GM13976 (cell line): ENCODE measurements at regions not wholly inside any gene's neighbourhood (a gene's known extent, or its start where the extent isn't known, plus 50 kb on each side); places are given as distances from the start of the nearest gene placed in this dataset.

ENCODE experiments used
- DNase-seq: peaks from one replicate; pipeline ENCODE4 v3.0.0; 2012; ENCODE audit warnings: low spot score
- in situ Hi-C: fragments of 300-500 bp; cut with MboI; formaldehyde crosslinking; loops from one replicate; pipeline ENCODE4 v1.12.0; 2022; ENCODE audit warnings: low sequenced_read_pairs, mixed read lengths, inconsistent platforms; ENCODE audit not compliant: unreplicated experiment
- TF ChIP-seq, protein P1 (sequence below): IDR thresholded peaks from 2 replicates; pipeline ENCODE4 v1.5.1; 2012; ENCODE audit warnings: borderline replicate concordance, mild to moderate bottlenecking; ENCODE audit not compliant: insufficient read depth; ENCODE audit errors: extremely low read depth, missing control alignments, control extremely low read depth

DNA sequence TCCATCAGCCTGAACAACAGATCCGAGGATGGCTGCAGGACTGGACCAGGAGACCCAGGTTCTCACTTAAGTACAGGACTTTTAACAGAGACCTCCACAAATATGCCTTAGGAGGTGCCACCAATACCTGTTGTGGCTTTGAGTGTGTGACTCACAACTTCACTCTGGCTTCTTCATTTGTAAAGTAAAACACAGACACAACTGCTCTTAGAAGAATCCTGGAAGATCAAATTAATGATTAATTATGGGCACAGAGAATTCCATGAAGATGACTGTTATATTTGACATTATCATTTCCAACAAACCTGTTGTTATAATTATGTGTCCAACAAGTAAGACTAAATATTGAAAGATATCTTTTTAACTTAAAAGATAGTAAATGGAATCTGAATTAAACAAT is 481.4 kb upstream of the KLHL29 start:
- TF ChIP-seq, protein P1, sequence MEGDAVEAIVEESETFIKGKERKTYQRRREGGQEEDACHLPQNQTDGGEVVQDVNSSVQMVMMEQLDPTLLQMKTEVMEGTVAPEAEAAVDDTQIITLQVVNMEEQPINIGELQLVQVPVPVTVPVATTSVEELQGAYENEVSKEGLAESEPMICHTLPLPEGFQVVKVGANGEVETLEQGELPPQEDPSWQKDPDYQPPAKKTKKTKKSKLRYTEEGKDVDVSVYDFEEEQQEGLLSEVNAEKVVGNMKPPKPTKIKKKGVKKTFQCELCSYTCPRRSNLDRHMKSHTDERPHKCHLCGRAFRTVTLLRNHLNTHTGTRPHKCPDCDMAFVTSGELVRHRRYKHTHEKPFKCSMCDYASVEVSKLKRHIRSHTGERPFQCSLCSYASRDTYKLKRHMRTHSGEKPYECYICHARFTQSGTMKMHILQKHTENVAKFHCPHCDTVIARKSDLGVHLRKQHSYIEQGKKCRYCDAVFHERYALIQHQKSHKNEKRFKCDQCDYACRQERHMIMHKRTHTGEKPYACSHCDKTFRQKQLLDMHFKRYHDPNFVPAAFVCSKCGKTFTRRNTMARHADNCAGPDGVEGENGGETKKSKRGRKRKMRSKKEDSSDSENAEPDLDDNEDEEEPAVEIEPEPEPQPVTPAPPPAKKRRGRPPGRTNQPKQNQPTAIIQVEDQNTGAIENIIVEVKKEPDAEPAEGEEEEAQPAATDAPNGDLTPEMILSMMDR = no peak
- no peak for DNase-seq
- in situ Hi-C loops = no loop called here

DNA sequence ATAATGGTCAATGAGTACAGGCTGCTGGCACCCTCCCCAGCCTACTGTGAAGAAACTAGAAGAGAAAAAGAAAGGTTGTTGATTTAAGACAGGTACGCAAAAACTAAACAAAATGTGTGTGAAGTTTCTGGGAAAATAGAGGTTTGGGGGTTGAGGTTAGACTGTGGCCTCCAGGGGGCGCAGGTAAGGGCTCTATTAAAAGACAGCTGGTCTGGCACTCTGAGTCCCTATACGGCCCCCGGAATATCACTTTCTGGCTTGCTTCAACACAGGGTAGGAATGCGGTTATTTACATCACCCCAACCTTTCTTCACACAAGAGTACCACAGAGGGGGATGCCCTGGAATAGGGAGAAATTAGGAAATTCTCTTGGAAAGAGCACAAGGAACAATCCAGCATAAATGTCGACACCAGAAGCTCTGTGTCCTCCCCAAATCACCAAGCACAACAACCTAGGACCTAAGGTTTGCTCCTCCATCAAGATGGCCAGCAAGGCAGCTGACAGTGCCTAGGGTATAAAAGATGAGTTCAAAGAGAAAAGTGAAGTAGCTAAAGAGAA is 480.8 kb upstream of the KLHL29 start:
- TF ChIP-seq, protein P1 = peak; percentile 42
- DNase-seq = peak; percentile 18
- in situ Hi-C loops = no loop called here

DNA sequence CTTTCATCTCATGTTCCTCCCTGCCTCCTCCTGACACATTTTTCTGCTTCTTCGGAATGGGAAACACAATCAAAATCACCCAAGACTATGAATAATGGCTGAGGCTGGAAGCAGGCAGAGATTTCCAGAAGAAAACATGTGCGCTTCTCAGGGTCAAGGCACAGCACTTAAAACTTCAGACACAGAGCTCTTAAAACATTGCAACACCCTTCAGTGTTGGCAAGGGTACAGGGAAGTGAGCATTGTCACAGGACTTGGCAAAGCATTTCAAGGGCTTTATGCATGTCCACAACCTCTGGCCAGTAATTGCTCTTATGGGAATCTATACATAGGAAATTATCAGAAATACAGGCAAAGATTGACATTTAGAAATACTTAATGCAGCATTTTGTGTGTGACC is 477.6 kb upstream of the KLHL29 start:
- TF ChIP-seq, protein P1 = no peak
- no peak for DNase-seq
- in situ Hi-C loops = no loop called here

DNA sequence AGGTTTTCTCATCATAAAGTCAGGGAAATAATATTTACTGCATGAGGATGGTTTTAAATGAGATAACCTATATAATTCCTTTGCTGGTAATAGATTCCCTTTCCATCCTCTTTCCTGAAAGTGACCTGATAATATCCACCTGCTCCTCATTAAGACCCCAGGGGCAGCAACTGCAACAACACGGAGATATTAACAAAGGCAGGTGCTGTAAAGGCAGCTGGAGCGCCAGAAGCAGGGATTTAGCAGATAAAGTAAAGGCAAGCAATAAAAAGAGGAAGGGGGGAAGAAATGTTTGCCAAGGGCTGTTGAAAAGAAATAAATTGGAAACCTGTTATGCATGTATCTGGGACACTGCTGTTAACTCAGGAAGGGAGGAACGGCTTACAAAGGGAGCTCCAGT is 472.6 kb upstream of the KLHL29 start:
- TF ChIP-seq, protein P1 = no peak
- no peak for DNase-seq
- in situ Hi-C loops = no loop called here

DNA sequence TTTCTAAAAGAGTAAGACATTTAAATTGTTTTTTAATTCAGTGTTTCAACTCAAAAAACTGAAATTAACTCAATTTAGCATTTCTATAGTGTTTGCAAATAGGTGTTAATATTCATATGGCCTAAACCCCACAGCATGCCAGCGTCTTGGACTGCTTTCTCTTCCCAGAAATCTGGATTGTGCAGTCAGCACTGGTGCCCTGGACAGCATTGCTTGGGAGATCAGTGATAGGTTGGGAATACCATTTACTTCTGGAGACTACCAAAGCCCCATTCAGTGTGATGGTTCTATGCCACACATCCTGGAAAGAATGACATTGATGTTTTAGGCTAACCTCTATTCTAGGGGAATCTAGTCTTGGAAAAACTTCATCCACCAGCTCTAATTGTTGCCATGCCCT is 455.0 kb upstream of the KLHL29 start:
- in situ Hi-C loops = no loop called here
- TF ChIP-seq, protein P1 = no peak
- no peak for DNase-seq

DNA sequence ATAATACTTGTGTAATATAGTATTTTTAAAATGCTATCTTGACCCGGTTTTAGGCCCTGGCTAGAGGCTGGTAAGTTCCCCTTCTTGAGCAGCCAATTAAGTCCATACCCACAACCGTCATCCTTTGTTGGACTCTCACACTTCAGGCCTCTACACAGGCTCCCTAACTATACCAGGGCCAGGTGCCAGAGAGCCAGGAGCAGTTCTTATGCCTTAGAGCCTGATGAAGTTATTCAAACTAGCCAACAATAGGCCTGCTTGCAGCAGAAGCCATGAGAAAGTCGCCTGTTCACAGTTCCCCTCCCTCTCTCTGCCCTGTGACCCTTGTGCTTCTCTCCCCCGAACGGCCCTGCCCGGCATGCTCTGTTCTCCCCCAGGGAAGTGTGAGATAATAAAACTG is 454.2 kb upstream of the KLHL29 start:
- TF ChIP-seq, protein P1 = no peak
- in situ Hi-C loops = no loop called here
- no peak for DNase-seq

DNA sequence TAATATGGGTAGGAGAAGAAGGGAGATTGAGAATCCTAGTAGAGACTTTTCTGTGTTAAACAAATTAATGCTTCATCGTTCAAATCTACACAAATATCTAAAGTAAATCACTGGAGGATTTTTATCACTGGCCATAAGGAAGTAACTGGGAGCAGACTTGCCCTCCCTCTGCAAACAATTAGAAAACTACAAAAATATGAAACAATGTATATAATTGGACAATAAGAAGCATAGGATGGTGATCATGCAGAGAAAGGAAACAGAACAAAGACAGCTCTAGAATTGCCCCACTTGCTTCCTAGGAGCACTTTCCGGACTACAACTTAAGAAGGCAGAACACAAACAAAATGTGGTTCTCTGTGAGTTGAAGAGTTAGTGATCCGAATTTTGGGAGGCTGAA is 452.7 kb upstream of the KLHL29 start:
- TF ChIP-seq, protein P1 = no peak
- no peak for DNase-seq
- in situ Hi-C loops = no loop called here
